GM21528 (cell line): ENCODE measurements at regions not wholly inside any gene's neighbourhood (a gene's known extent, or its start where the extent isn't known, plus 50 kb on each side); places are given as distances from the start of the nearest gene placed in this dataset.
"Not testable (repeated sequence)": the region's sequence is repeated elsewhere in the genome, so short reads cannot be mapped to it uniquely, and the experiment has no call there.

Experiments used
- ATAC-seq: cut with Tn5 transposase; IDR thresholded peaks from one replicate; pipeline ENCODE4 v1.9.1; 2021; ENCODE audit warnings: mild to moderate bottlenecking, moderate library complexity; ENCODE audit not compliant: unreplicated experiment, low FRiP score

DNA sequence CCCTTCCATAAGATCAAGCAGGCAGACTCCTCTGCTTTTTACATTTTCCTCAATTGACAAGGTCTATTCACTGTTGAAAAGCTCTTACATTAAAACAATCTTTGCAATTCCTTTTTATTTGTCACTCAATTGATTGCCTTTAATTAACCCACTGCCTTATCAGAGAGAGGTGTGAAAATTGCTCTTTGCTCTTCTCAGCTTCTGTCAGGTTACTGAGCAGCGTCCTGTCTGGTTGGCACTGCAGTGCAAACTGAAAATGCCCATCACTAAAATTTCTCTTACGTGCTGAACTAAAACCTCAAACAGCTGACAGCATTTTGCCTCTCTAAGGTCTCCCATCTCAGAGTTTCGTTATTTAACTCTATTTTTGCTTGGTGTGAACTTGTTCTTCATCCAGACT lies 504.1 kb upstream of the ATXN7L3B start:
- no peak for ATAC-seq

- ATAC-seq: not testable (repeated sequence)
These were observed 498.5 kb upstream of the ATXN7L3B start for GRCh38 chr12:74039138-74039537.

GRCh38 chr12:74043343-74043742 lies 494.3 kb upstream of the ATXN7L3B start:
- no peak for ATAC-seq

DNA sequence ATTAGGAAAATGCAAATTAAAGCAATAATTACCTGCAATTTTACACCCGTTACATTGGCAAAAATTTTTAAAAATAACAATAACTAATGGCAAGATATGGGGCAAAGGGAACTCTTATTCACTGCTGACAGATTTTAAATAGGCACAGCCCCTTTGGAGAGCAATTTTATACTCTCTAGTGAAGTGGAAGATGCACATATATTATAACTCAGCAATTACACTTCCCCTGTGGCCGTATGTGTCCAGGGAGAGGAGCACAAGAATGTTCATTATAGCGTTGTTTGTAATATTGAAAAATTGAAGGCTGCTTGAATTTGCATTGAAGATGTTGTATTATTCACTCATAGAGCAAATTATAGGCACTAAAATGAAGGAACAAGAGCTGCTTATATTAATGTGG lies 488.3 kb upstream of the ATXN7L3B start:
- ATAC-seq: no peak

GRCh38 chr12:74051848-74052247 lies 485.8 kb upstream of the ATXN7L3B start:
- ATAC-seq: no peak

DNA sequence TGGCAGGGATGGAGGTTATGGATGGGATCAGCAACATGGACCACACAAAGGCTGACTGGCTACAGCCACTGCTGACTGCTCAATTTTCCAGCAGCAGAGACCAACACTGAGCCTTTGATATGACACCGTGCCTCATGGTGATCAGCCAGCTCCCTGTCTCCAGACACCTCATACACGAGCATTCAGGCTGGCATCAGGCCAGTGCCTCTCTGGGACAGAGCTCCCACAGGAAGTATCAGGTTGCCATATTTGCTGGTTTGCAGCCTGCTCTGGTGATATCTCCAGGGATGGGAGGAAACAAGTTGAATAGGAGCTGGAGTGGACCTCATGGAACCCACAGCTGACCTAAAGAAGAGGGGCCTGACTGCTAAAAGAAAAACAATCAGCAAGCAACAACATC lies 471.2 kb upstream of the ATXN7L3B start:
- ATAC-seq: no peak

DNA sequence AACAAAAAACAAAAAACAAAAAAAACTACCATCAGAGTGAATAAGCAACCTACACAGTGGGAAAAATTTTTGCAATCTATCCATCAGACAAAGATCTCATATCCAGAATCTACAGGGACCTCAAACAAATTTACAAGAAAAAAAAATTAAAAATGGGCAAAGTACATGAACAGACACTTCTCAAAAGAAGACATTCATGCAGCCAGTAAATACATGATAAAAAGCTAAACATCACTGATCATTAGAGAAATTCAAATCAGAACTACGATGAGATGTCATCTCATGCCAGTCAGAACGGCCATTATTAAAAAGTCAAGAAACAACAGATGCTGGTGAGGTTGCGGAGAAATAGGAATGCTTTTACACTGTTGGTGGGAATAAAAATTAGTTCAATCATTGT lies 466.5 kb upstream of the ATXN7L3B start:
- ATAC-seq: no peak

DNA sequence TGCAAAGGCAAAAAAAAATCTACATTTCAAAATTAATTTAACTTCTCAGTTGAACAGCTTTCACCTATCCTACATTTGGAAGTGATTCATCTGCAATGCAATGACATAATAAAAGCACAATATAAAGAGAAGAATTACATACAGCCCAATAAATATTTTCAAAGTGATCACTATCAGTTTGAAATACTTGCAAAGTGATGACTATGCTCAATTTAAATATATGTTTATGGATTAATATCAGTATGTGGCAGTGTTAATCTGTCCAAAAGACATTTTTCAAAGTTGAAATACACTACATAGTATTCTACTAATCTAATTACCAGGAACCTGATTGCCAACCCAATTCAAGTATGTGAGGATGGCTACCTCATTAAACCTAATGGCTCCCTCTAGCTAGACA lies 460.7 kb upstream of the ATXN7L3B start:
- no peak for ATAC-seq

- no peak for ATAC-seq
These were observed 432.2 kb upstream of the ATXN7L3B start for GRCh38 chr12:74105434-74105833.

DNA sequence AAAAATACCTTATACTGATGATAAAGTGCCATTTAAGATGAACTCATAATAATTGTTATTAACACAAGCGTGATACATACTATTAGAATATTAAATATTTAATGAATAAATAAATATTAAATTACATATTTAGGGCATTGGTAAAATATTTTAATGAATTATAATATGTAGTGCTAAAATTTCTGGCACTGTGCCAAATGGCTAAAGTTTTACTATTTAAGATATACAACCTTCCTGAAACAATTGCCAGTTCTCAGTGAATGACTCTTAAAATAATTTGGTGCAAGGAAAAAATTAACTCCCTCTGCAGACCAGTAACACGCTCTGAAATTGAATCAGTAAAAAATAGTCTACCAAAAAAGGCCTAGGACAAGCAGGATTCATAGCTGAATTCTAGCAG lies 428.9 kb upstream of the ATXN7L3B start:
- no peak for ATAC-seq

DNA sequence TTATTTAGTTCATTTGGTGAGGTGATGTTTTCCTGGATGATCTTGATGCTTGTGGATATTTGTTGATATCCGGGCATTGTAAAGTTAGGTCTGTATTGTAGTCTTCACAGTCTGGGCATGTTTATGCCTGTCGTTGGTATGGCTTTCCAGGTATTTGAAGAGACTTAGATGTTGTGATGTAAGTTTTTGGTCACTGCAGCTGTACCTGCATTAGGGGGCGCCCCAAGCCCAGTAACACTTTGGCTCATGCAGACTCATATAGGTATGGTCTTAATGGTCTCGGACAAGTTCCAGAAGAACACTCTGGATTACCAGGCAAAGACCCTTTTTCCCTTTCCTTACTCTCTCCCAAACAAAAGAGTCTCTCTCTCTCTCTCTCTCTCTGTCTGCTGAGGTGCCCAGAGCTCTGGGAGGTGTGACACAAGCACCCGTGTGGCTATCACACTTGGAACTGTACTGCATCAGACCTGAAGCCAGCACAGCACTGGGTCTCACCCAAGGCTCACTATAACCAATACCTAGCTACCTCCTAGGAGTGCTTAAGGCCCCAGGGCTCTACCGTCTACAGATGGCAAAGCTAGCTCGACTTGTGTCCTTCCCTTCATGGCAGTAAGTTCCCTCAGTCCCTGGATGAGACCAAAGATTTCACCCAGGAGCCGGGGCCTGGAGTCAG lies 425.8 kb upstream of the ATXN7L3B start:
- no peak for ATAC-seq

DNA sequence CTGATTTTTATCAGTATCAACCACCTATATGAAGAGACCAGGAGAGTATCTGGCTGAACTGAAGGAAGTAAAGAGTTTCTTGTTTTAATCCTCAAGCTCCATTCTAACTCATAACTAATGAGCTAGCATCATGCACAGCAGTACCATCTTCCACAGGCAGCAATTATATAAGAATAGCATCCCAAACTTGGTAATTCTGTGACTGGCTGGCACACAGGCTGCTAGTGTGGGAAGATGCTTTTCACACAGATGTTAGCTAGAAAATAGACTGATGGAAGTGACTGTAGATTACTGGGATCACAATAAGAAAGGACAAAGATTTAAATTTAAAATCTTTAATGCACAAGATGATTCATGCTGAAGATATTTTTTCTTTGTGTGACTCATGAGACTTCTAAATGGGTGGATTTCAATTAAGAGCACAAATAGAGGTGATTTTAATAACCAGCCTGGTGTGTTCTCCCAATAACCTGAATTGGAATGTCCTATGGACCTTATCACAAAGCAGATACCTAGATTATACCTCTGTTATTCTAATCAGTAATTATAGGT lies 417.7 kb upstream of the ATXN7L3B start:
- ATAC-seq: no peak

GRCh38 chr12:74120644-74121043 lies 417.0 kb upstream of the ATXN7L3B start:
- no peak for ATAC-seq

DNA sequence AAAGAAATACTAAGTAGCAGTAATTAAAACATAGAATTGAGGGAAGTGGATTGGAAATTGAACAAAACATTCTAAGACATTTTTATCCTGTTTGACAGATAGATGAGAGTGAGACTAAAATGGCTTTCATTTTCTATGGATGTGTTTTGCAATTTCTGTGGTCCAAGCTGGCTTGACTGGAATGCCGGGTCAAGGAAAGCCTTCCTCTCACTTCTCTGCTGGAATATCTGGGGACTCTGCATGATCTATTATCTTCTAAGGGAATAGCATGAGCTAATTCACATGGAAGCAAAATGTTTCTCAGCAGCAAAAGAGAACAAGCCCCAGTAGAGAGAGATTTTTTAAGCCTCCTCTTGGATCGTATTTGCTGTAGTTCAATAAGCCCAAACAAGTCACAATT lies 407.9 kb upstream of the ATXN7L3B start:
- no peak for ATAC-seq

- no peak for ATAC-seq
These were observed 393.2 kb upstream of the ATXN7L3B start for GRCh38 chr12:74144396-74144795.

DNA sequence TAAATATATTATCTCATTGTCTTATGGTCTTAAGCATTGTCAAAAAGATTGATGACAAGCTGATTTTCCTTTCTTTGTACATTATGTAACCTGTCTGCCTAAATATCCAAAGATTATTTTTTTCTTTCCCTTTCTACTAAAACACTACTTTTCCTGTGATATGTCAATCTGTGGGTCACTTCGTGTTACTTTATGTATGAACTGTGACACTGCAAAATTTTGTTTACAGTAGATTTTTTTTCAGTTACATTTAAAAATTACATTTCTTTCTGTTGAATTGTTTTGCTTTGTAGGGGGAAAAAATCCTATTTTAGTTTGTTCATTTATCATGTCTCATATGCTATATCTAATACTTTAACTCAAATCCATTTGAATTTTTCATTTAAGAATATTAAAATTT lies 392.3 kb upstream of the ATXN7L3B start:
- no peak for ATAC-seq

DNA sequence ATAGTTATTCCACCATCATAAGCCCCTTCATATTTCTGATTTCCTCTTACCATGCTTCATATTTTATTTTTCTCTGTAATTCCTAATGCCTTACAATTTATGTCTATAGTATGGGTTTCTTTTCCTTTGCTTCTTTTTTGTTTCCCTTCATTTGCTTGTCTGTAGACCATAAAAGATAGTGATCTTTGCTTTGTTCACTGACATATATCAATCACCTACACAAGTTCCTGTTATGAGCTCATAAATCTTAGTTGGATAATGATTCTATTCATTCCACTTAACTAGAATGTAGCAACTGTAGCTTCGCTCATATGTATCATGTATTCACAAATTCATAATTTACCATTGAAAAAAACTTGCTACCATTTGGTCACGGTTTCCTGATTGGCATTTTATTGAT lies 388.8 kb upstream of the ATXN7L3B start:
- no peak for ATAC-seq

DNA sequence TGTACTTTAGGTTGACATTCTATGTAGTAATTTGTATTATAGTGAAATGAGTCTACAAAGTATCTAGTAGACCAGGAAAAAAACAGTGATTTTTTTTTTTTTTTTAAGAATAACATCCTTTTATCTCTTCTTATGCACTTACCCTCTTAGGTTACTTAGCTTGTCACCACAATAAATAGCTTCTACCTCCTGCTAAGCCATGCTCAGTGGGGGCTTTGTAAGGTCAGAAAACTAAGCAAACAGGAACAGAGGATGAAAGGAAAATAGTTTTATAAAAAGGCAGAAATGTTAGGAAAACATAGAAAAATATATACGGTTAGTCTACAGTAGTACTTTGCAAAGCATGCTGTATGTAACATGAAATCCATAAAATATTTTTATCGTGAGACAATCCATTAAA lies 385.3 kb upstream of the ATXN7L3B start:
- no peak for ATAC-seq

DNA sequence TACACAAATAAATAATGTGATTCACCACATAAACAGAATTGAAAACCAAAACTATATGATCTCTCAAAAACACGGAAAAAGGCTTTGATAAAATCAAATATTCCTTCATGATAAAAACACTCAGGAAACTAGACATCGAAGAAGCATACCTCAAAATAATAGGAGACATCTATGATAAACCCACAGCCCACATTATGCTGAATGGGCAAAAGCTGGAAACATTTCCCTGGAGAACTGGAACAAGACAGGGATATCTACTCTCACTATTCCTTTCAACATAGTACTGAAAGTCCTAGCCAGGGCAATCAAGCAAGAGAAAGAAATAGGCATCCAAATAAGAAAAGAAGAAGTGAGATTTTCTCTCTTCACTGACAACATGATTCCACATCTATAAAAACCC lies 371.5 kb upstream of the ATXN7L3B start:
- no peak for ATAC-seq

DNA sequence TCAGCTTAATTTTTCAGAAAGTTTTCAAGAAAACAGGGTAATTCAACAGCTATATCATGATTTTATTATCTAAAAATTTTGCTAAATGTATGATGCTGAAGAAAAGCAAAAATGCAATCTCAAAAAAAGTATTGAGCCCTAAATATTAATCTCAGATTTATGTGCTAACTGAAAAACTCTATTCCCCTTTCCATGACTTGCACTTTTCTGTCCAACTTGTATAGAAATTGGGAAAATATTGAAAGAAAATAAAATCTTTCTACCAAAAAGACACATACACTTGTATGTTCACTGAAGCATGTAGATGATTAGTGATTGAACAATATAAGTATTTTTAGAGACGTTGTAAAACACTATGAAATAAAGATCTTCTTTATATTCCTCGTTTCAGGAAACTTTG lies 368.0 kb upstream of the ATXN7L3B start:
- no peak for ATAC-seq

DNA sequence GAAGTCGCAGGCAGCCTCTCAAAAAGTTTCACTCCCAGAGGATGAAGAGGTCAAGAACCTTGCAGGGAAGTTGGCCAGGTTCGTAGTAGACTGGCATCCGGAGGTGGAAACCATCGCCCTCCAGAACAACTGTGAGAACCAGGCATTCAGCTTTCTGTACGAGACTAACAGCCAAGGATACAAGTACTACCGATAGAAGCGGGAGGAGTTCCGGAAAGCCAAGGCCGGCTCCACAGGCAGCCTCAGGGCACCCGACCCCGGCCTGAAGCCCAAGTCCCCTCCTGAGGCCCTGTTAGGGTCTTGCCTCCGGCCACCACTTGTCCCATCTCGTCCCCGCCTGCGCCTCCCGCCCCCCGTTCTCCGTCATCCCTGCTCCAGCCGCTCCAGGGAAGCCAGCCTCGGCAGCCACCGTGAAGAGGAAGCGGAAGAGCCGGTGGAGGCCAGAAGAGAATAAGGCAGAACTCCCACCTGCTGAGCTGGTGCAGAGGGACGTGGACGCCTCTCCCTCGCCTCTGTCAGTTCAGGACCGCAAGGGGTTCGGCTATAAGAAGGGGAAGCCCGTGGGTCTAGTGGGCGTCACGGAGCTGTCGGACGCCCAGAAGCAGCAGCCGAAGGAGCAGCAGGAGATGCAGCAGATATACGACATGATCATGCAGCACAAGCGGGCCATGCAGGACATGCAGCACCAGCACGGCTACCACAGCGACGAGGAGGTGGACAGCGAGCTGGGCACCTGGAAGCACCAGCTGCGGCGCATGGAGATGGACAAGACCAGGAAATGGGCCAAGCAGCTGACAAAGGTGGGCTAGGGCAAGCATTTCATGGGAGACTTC lies 366.8 kb upstream of the ATXN7L3B start:
- no peak for ATAC-seq

DNA sequence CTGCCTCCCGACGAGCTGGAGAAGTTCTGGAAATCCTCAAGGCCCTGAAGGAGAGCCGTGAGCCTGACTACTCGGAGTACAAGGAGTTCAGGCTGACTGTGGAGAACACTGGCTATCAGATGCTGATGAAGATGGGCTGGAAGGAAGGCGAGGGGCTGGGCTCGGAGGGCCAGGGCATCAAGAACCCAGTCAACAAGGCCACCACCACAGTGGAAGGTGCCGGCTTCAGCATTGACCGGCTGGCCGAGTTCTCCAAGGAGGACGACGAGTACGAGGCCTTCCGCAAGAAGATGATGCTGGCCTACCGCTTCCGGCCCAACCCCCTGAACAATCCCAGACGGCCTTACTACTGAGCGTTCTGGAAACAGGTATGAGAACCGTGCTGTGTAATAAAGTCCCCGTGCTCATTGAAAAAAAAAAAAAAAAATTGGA lies 366.1 kb upstream of the ATXN7L3B start:
- ATAC-seq: no peak
